Thoracic aorta (tissue), 2 donors: ENCODE measurements at regions not wholly inside any gene's neighbourhood (a gene's known extent, or its start where the extent isn't known, plus 50 kb on each side); places are given as distances from the start of the nearest gene placed in this dataset.
"Not testable (repeated sequence)": the region's sequence is repeated elsewhere in the genome, so short reads cannot be mapped to it uniquely, and the experiment has no call there.

Source experiments
- ATAC-seq: fragments of 150-250 bp; one replicate; pipeline ENCODE4 v1.8.0; 2017; ENCODE audit warnings: low read depth; ENCODE audit not compliant: insufficient number of reproducible peaks, low FRiP score
- DNase-seq: peaks from one replicate; pipeline ENCODE4 v3.0.0-alpha.2; 2020; ENCODE audit warnings: low spot score
- H3K27ac ChIP-seq, 2 donors: fragments of 200-600 bp; sonication (generic); 1 replicate in 1 of 2; 2 replicates in 1 of 2; pipeline ENCODE4 v1.5.1; 2016; ENCODE audit warnings: mild to moderate bottlenecking in 2 of 2, moderate library complexity in 2 of 2
- H3K27me3 ChIP-seq: fragments of 200-600 bp; sonication (generic); replicated peaks from 2 replicates; pipeline ENCODE4 v1.6.0; 2016; ENCODE audit warnings: mild to moderate bottlenecking; ENCODE audit not compliant: insufficient read depth
- H3K36me3 ChIP-seq: fragments of 200-600 bp; sonication (generic); one replicate; pipeline ENCODE4 v1.5.1; 2016
- H3K4me1 ChIP-seq, 2 donors: fragments of 200-600 bp; sonication (generic); 1 replicate in 1 of 2; 2 replicates in 1 of 2; pipeline versions ENCODE4 v1.5.1 to v1.6.0; 2016; ENCODE audit warnings: low read depth in 2 of 2, mild to moderate bottlenecking in 1 of 2; ENCODE audit not compliant: control insufficient read depth in 1 of 2
- H3K4me3 ChIP-seq: fragments of 200-600 bp; sonication (generic); 2 replicates; pipeline ENCODE4 v1.5.1; 2016; ENCODE audit warnings: mild to moderate bottlenecking
- H3K9me3 ChIP-seq: fragments of 200-600 bp; sonication (generic); 2 replicates; pipeline ENCODE4 v1.5.1; 2016
- CTCF ChIP-seq: fragments of 200-600 bp; sonication (generic); IDR thresholded peaks from one replicate; pipeline ENCODE4 v1.5.1; 2019; ENCODE audit warnings: antibody characterized with exemption

GRCh38 chr4:66157594-66157993, 487.3 kb upstream of the EPHA5 start:
- TF ChIP-seq CTCF = no peak
- no peak overlapping the region for H3K27ac ChIP-seq
- ATAC-seq (no peak), DNase-seq (no peak)
- H3K4me3 ChIP-seq = no peak overlapping the region
- no peaks in the 10 kb centered on the region for H3K4me1 ChIP-seq
- H3K9me3 ChIP-seq = no peaks in the 10 kb centered on the region
- no peaks in the 10 kb centered on the region for H3K27me3 ChIP-seq
- no peaks in the 10 kb centered on the region for H3K36me3 ChIP-seq

- Histone ChIP-seq H3K36me3 (no peaks in the 10 kb centered on the region), H3K4me1 (no peaks in the 10 kb centered on the region), H3K27ac (no peak overlapping the region), H3K27me3 (no peaks in the 10 kb centered on the region), H3K4me3 (no peak overlapping the region), H3K9me3 (no peaks in the 10 kb centered on the region)
- TF ChIP-seq CTCF = no peak
- DNase-seq (no peak), ATAC-seq (no peak)
Observed at GRCh38 chr4:66130042-66130441, 459.8 kb upstream of the EPHA5 start.

- Histone ChIP-seq H3K4me3 (no peak overlapping the region), H3K9me3 (no peaks in the 10 kb centered on the region), H3K36me3 (no peaks in the 10 kb centered on the region), H3K27ac (no peak overlapping the region), H3K27me3 (no peaks in the 10 kb centered on the region), H3K4me1 (no peaks in the 10 kb centered on the region)
- no peak for DNase-seq
- TF ChIP-seq CTCF = no peak
- ATAC-seq = no peak
Observed at GRCh38 chr4:66123831-66124413, 453.6 kb upstream of the EPHA5 start.

- ATAC-seq = no peak
- Histone ChIP-seq H3K27me3 (no peaks in the 10 kb centered on the region), H3K36me3 (no peaks in the 10 kb centered on the region), H3K9me3 (no peaks in the 10 kb centered on the region), H3K4me1 (no peaks in the 10 kb centered on the region), H3K27ac (no peak overlapping the region), H3K4me3 (no peak overlapping the region)
- no peak for DNase-seq
- TF ChIP-seq CTCF = no peak
Observed at GRCh38 chr4:66123190-66123589, 452.9 kb upstream of the EPHA5 start.

- not testable (repeated sequence) for H3K27ac ChIP-seq, DNase-seq, ATAC-seq, H3K4me1 ChIP-seq, H3K9me3 ChIP-seq, H3K27me3 ChIP-seq, H3K4me3 ChIP-seq, H3K36me3 ChIP-seq
Observed at GRCh38 chr4:66115231-66115630, 444.9 kb upstream of the EPHA5 start.

- Histone ChIP-seq H3K36me3 (no peaks in the 10 kb centered on the region), H3K27ac (no peak overlapping the region), H3K9me3 (no peaks in the 10 kb centered on the region), H3K27me3 (no peaks in the 10 kb centered on the region), H3K4me3 (no peak overlapping the region), H3K4me1 (no peaks in the 10 kb centered on the region)
- DNase-seq (no peak), ATAC-seq (no peak)
- no peak for TF ChIP-seq CTCF
Observed at GRCh38 chr4:66108898-66109297, 438.6 kb upstream of the EPHA5 start.
